NCI-H2196 treated with DMSO at 0.1 percent for 48 hours (cell line): ENCODE measurements at regions not wholly inside any gene's neighbourhood (a gene's known extent, or its start where the extent isn't known, plus 50 kb on each side); places are given as distances from the start of the nearest gene placed in this dataset.

Experiments
- DNase-seq: peaks from one replicate; lab custom pipeline; 2025; ENCODE audit not compliant: unreplicated experiment; lab: John Stamatoyannopoulos, UW

DNA sequence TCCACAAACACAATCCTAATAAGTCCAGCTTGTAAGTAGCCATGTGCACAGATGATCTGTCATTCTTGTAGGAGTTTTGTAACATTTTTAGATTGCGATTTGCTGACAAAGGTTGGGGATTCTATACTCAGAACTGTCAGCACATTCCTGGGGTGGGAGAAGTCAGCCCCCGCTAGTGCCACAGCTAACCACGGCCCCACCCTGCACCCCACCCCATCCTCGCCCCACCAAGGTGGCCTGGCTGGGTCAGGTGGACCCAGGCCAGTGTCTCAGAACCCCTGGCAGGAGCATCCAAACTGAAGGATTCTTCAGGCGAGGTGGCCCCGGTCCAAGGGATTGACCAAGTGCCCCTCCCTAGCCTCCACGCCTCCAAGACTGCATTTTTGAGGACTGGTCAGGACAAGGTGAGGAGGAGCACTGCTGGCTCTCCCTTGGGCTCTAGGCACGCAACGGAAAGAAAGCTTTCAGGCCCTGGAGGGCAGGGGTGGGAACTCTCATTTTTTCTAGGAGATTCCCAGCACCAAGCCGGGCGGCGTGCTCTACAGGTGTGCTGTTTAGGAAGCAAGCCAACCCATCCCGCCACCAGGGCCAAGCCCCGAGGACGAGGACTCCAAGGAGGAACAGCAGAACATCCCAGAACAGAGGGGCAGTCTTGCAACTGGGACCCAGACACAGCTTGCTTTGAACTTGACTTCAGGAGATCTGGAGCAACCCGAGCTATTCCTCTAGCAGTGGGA is 172.8 kb downstream of the BCL11B start:
- no peak for DNase-seq

DNA sequence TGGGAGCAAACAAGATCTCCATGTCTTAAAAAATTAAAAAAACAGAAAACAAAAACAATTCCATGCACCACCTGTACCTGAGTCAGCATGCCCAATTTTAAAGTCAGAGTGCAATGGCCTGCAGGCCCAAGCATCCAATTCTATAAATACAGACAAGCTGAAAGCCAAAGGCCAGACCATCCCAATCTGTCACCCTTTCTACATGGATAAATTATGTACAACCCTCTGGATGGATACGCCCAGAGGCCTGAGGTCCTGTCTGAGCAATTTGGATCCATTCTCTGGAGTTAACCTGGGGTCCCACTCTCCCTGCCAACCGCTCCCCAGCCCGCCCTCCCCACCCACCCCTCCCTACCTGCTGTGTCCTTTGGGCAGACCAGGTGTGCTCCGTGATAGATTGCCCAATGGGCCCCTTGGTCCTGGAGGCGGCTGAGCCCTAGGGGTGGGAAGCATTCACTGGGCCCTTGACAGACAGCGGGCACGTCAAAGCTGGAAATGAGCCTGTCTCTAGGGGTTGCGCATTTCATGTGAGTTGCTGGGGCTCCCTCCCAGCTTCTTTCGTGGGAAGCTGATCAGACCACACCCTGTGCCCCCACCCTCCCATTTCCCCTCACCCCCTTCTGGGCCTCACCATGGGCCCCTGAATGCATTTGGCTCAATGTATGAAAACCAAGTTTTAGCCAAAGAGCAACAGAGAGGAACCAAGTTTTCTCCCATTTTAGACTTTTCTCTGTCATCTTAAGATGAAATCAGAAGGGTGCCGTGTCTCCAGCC is 171.3 kb downstream of the BCL11B start:
- DNase-seq, result no peak

DNA sequence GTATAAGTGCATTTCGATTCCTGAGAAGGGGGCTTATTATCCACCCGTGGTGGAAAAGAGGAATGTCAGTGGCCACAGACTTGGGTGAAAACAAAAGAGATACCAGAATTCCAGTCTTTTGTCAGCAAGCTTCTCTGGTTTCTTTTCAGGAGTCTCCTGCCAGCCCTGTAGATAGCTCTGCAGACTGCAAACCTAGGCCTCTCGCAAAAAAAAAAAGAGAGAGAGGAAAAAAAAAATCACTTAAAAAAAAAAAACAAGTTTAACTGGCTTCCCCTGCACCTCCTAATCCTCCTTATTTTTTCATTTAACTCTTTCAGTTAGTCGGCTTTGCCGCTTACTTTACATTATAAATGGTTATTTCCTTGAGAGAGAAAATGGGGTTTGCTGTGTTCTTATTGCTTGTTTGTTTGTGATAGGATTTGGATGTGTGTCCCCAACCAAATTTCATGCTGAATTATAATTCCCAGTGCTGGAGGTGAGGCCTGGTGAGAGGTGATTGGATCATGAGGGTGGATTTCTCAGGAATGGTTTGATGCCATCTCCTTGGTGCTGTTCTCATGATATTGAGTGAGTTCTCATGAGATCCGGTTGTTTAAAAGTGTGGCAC is 170.0 kb downstream of the BCL11B start:
- DNase-seq, result no peak

DNA sequence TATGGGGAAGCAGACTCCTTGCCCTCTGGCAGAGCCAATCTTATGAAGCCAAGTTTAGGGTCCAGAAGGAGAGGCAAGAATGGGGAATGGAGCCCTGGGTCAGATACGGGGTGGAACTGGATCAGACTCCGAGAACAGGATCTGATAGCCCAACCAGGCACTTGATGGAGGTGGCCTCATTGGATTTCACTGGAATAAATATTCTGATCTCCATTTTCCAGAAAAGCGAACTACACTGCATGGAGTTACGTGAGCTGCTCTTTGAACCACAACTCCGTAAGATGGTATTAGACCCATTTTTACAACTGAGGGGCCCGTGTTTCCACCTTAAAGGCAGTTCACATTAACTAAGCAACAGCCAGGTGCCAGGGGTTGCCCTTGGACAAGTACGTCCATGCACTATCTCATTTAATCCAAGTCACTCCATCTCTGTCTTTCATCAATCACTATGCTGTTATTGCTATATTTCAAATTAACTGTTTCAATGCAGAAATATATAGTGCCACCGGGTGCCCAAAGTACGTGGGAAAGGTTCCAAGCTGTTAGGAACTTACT is 155.2 kb downstream of the BCL11B start:
- DNase-seq, result no peak

DNA sequence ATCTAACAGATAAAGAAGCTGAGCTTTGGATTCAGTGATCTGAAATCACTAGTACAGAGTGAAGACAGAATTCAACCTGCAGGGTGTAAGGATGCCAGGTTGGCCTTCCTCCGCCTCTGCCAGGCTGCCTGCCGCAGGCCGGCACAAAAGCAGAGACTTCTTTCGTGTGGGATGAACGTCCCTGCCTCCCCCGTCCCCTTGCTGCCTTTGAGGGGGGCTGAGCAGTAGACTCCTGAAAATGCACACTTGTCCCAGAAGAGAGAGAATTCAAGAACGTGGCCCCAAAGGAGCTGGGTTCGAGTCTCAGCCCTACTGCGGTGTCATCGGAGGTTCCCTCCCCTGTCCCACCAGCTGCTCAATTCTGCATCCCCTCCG is 154.3 kb downstream of the BCL11B start:
- DNase-seq, result no peak

DNA sequence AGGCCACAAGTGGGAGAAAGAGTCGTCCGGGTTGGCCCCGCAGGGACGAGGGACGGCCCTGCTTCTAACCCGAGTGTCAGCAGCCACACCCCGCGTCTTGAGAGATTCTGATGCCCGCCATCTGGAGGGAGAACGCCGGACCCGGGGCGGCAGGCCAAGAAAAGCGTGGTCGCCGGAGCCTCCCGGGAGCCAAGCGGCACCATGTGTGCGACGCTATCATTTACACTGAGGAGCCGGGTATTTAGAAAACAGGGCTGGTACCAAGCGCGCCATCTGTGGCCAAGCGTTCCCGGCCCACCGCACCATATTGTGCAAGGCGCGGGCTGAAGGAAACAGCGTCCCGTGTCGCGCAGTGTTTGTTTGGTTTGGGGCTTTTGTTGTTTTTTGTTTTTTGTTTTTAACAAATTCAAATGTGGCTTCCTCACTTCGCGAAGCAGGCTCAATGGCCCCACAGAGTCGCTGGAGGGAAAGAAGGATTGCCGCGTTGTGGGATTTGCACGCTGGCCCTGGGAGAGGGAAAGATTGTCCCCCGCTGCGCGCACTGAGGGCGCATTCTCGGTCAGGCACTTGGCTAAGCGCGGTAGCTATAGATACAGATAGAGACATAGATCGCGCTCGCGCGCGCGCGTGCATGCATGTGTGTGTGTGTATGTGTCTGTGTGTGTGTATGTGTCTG is 153.8 kb downstream of the BCL11B start:
- DNase-seq, result no peak

DNA sequence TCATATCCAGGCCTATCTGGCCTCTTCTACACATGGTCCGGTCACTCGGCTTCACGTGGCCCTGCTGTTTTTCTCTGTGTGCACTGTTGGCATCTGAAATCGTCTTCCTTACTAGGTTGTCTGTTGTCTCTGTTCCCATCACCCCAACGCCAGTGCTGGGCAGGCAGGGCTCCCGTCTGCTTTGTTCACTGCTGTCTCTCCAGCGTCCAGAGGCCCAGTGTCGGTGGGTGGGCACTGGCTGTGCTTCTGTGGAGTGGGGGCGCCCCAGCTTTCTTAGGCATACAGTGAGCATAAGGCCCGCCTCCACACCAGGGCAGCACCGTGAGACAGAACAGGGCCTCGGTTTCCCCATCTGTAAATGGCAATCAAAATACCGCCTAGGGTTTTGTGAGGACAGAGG is 153.1 kb downstream of the BCL11B start:
- no peak for DNase-seq
